HUES6 (cell line): ENCODE measurements at regions not wholly inside any gene's neighbourhood (a gene's known extent, or its start where the extent isn't known, plus 50 kb on each side); places are given as distances from the start of the nearest gene placed in this dataset.

ENCODE experiments used
- H3K27ac ChIP-seq: 2 replicates; pipeline ENCODE4 v1.7.0; 2013; ENCODE audit warnings: low read depth, mild to moderate bottlenecking, low read length, inconsistent platforms
- H3K27me3 ChIP-seq: 2 replicates; pipeline ENCODE4 v1.6.1; 2013; ENCODE audit warnings: low read length; ENCODE audit not compliant: control insufficient read depth, insufficient read depth
- H3K36me3 ChIP-seq: 2 replicates; pipeline ENCODE4 v1.6.1; 2013; ENCODE audit warnings: low read length; ENCODE audit not compliant: control insufficient read depth, insufficient read depth
- H3K4me1 ChIP-seq: 2 replicates; pipeline ENCODE4 v1.6.1; 2013; ENCODE audit warnings: low read length; ENCODE audit not compliant: control insufficient read depth, insufficient read depth
- H3K4me3 ChIP-seq: 2 replicates; pipeline ENCODE4 v1.5.1; 2013; ENCODE audit warnings: low read depth, low read length
- H3K9ac ChIP-seq: one replicate; pipeline ENCODE4 v1.6.1; 2013; ENCODE audit warnings: mild to moderate bottlenecking, low read length
- H3K9me3 ChIP-seq: 2 replicates; pipeline ENCODE4 v1.6.1; 2013; ENCODE audit warnings: low read depth, low read length; ENCODE audit not compliant: control insufficient read depth, insufficient read depth

DNA sequence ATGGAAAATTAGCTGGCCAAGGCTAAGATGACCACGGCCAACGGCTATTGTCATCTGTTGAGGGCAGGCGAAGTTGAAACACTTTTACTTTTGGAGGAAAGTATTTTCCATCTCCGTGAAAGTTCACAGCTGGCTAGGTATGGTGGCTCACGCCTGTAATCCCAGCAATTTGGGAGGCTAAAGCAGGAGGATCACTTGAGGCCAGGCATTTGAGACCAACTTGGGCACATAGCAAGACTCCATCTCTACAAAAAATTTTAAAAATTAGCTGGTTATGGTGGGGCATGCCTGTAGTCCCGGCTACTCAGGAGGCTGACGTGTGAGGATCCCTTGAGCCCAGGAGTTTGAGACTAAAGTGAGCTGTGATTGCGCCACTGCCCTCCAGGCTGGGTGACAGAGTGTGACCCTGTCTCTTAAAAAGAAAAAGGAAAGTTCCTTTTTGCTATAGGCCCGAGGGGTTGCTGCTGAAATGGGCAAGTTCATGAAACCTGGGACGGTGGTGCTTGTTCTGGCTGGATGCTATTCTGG lies 85.5 kb upstream of the MKLN1 start:
- no peak overlapping the region for H3K4me3 ChIP-seq
- peaks cover 10% of the 10 kb centered on the region for H3K4me1 ChIP-seq
- H3K27me3 ChIP-seq = no peaks in the 10 kb centered on the region
- no peaks in the 10 kb centered on the region for H3K9me3 ChIP-seq
- no peak overlapping the region for H3K27ac ChIP-seq
- H3K36me3 ChIP-seq = no peaks in the 10 kb centered on the region
- no peak overlapping the region for H3K9ac ChIP-seq

- Histone ChIP-seq H3K9me3 (no peaks in the 10 kb centered on the region), H3K4me3 (no peak overlapping the region), H3K4me1 (peaks cover 13% of the 10 kb centered on the region), H3K27me3 (no peaks in the 10 kb centered on the region), H3K9ac (no peak overlapping the region), H3K36me3 (no peaks in the 10 kb centered on the region), H3K27ac (no peak overlapping the region)
These were observed 83.3 kb upstream of the MKLN1 start for GRCh38 chr7:131244259-131244852.

DNA sequence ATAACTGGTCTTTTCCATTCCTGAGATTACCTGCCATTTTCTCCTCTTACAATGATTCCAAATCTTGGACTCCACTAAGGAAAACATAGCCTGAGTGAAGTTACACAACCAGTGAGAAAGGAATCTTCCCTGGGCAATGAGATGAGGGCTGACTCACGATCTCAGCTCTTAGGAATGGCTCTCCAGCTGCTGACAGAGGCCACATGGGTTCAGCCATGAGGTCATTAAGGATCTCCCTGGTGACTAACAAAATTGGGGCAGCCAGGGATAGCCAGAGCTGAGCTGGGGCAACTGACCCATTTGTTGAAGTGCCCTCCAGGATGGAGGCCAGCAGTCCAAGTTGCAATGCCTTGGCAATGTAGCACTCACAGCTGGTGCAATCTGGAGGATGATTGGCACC lies 78.7 kb upstream of the MKLN1 start:
- H3K9ac ChIP-seq = no peak overlapping the region
- H3K4me3 ChIP-seq = no peak overlapping the region
- peaks cover 12% of the 10 kb centered on the region for H3K4me1 ChIP-seq
- H3K27ac ChIP-seq = no peak overlapping the region
- peaks cover 4% of the 10 kb centered on the region for H3K9me3 ChIP-seq
- no peaks in the 10 kb centered on the region for H3K27me3 ChIP-seq
- H3K36me3 ChIP-seq = no peaks in the 10 kb centered on the region

DNA sequence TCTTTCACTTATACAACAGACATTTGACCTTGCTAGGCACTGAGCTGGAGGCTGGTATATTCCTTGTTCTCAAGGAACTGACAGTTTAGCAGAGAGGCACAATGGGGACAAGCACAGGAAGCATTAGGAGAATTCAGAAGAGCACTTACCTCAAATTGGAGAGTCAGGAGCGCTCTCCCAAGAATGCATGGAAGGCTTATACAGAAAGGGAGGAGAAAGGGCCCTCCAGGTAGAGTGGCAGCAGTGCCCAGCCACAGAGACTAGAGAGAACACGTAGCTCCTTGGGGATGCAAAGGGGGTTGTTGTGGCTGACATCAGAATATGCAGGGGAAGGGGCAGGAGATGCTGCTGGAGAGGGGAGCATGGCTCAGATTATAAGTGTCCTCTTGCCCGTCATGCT lies 78.2 kb upstream of the MKLN1 start:
- H3K9ac ChIP-seq = no peak overlapping the region
- H3K27me3 ChIP-seq = no peaks in the 10 kb centered on the region
- no peak overlapping the region for H3K4me3 ChIP-seq

DNA sequence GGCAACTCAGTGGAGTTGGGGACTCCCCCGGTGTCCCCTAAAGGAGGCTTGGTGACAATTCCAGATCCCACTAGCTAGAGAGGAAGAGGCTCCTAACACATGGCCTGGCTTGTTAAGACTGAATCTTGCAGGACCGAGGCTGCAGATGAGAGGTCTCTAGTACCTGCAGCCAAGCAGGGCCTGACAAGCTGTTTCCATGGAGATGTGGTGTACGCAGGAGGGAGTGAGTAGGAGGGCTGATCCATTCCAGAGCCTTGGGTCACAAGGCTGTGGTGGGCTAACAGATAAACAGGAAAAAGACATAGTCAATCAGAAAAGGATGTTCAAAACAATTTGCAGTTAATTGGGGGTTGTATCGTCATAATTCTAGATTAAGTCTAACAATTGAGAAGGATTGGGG lies 77.3 kb upstream of the MKLN1 start:
- Histone ChIP-seq H3K27ac (no peak overlapping the region), H3K4me1 (peaks cover 3% of the 10 kb centered on the region; the same call in 1 of the 2 replicates), H3K9me3 (peaks cover 15% of the 10 kb centered on the region), H3K36me3 (no peaks in the 10 kb centered on the region), H3K4me3 (no peak overlapping the region), H3K9ac (no peak overlapping the region), H3K27me3 (no peaks in the 10 kb centered on the region)

More for the DNA sequence above, 78.2 kb upstream of the MKLN1 start:
- Histone ChIP-seq H3K36me3 (no peaks in the 10 kb centered on the region), H3K9me3 (peaks cover 8% of the 10 kb centered on the region), H3K4me1 (peaks cover 9% of the 10 kb centered on the region), H3K27ac (no peak overlapping the region)

GRCh38 chr7:131251371-131251770 lies 76.3 kb upstream of the MKLN1 start:
- Histone ChIP-seq H3K4me3 (no peak overlapping the region), H3K27me3 (no peaks in the 10 kb centered on the region), H3K9ac (no peak overlapping the region), H3K9me3 (peaks cover 21% of the 10 kb centered on the region), H3K4me1 (peaks cover 3% of the 10 kb centered on the region; the same call in 1 of the 2 replicates), H3K27ac (no peak overlapping the region), H3K36me3 (no peaks in the 10 kb centered on the region)

GRCh38 chr7:131252976-131253375 lies 74.7 kb upstream of the MKLN1 start:
- Histone ChIP-seq H3K4me3 (no peak overlapping the region), H3K9ac (no peak overlapping the region), H3K36me3 (no peaks in the 10 kb centered on the region), H3K27me3 (no peaks in the 10 kb centered on the region), H3K27ac (no peak overlapping the region), H3K9me3 (peaks cover 21% of the 10 kb centered on the region), H3K4me1 (peaks cover 3% of the 10 kb centered on the region; the same call in 1 of the 2 replicates)

DNA sequence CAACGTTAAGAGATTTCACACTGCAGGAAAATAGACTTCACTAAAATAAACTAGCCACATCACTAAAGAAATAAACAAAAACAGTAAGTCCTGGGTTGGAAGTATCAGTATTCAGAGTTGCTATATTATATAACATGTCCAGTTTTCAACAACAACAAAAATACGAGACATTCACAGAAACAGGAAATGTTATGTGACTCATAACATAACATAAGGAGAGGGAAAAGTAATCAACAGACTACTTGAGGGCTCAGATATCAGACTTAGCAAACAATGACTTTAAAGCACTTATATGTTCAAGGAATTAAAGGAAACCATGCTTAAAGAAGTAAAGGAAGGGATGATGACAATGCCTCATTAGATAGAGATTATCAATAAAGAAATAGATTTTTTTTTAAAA lies 73.5 kb upstream of the MKLN1 start:
- no peak overlapping the region for H3K27ac ChIP-seq
- no peaks in the 10 kb centered on the region for H3K36me3 ChIP-seq
- no peaks in the 10 kb centered on the region for H3K27me3 ChIP-seq
- peaks cover 1% of the 10 kb centered on the region; the same call in 1 of the 2 replicates for H3K4me1 ChIP-seq
- H3K9ac ChIP-seq = no peak overlapping the region
- no peak overlapping the region for H3K4me3 ChIP-seq
- peaks cover 21% of the 10 kb centered on the region for H3K9me3 ChIP-seq

- Histone ChIP-seq H3K27ac (no peak overlapping the region), H3K9ac (no peak overlapping the region), H3K27me3 (no peaks in the 10 kb centered on the region), H3K4me1 (no peaks in the 10 kb centered on the region), H3K4me3 (no peak overlapping the region), H3K9me3 (peaks cover 21% of the 10 kb centered on the region), H3K36me3 (no peaks in the 10 kb centered on the region)
These were observed 72.4 kb upstream of the MKLN1 start for GRCh38 chr7:131255242-131255641.

DNA sequence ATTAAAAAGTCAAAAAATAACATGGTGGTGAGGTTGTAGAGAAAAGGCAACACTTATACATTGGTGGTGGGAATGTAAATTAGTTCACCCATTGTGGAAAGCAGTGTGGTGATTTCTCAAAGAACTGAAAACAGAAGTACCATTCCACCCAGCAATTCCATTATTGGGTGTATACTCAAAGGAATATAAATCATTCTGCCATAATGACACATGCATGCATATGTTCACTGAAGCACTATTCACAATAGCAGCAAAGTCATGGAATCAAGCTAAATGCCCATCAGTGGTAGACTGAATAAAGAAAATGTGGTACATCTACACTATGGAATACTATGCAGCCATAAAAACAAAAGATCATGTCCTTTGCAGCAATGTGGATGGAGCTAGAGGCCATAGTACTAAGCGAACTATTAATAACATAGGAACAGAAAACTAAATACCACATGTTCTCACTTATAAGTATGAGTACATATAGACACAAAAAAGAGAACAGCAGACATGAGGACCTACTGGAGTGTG lies 66.1 kb upstream of the MKLN1 start:
- no peaks in the 10 kb centered on the region for H3K4me1 ChIP-seq
- no peaks in the 10 kb centered on the region for H3K9me3 ChIP-seq
- H3K27me3 ChIP-seq = no peaks in the 10 kb centered on the region
- H3K9ac ChIP-seq = no peak overlapping the region
- no peak overlapping the region for H3K4me3 ChIP-seq
- H3K27ac ChIP-seq = no peak overlapping the region
- H3K36me3 ChIP-seq = no peaks in the 10 kb centered on the region

- H3K9ac ChIP-seq = no peak overlapping the region
- H3K27ac ChIP-seq = no peak overlapping the region
- H3K4me1 ChIP-seq = no peaks in the 10 kb centered on the region
- H3K9me3 ChIP-seq = peaks cover 2% of the 10 kb centered on the region; the same call in 1 of the 2 replicates
- H3K27me3 ChIP-seq = no peaks in the 10 kb centered on the region
- no peaks in the 10 kb centered on the region for H3K36me3 ChIP-seq
- no peak overlapping the region for H3K4me3 ChIP-seq
These were observed 62.4 kb upstream of the MKLN1 start for GRCh38 chr7:131265227-131265626.
